Liver (tissue), 8 donors: ENCODE measurements at regions not wholly inside any gene's neighbourhood (a gene's known extent, or its start where the extent isn't known, plus 50 kb on each side); places are given as distances from the start of the nearest gene placed in this dataset.

Experiments
- DNase-seq: peaks from one replicate; pipeline ENCODE4 v3.0.0-alpha.2; 2017; ENCODE audit warnings: low spot score
- H3K27ac ChIP-seq, 2 donors: one replicate each; pipeline ENCODE4 v1.7.0; 2013; ENCODE audit warnings: inconsistent platforms in 2 of 2, low read length in 2 of 2, control low read depth in 1 of 2, low read depth in 1 of 2, mild to moderate bottlenecking in 1 of 2
- H3K27me3 ChIP-seq, 4 donors: one replicate each; pipeline versions ENCODE4 v1.6.1 to v1.7.0; 2013; ENCODE audit warnings: low read length in 3 of 4, inconsistent platforms in 1 of 4, mild to moderate bottlenecking in 1 of 4, moderate library complexity in 1 of 4; ENCODE audit not compliant: control insufficient read depth in 4 of 4, insufficient read depth in 4 of 4
- H3K36me3 ChIP-seq, 4 donors: one replicate each; pipeline versions ENCODE4 v1.6.1 to v1.7.0; 2013; ENCODE audit warnings: low read length in 3 of 4, mild to moderate bottlenecking in 3 of 4, low read depth in 1 of 4, moderate library complexity in 1 of 4; ENCODE audit not compliant: control insufficient read depth in 4 of 4, insufficient read depth in 3 of 4
- H3K4me1 ChIP-seq, 4 donors: one replicate each; pipeline versions ENCODE4 v1.6.1 to v1.7.0; 2013; ENCODE audit warnings: low read length in 3 of 4, mild to moderate bottlenecking in 3 of 4, moderate library complexity in 1 of 4; ENCODE audit not compliant: control insufficient read depth in 4 of 4, insufficient read depth in 4 of 4
- H3K4me3 ChIP-seq, 3 donors: one replicate each; pipeline versions ENCODE4 v1.6.1 to v1.7.0; 2013; ENCODE audit warnings: low read length in 3 of 3, control low read depth in 1 of 3, low read depth in 1 of 3, mild to moderate bottlenecking in 1 of 3
- H3K9ac ChIP-seq, 2 donors: one replicate each; pipeline ENCODE4 v1.7.0; 2013; ENCODE audit warnings: low read length in 2 of 2, mild to moderate bottlenecking in 2 of 2, moderate library complexity in 2 of 2, control low read depth in 1 of 2, low read depth in 1 of 2
- H3K9me3 ChIP-seq, 4 donors: one replicate each; pipeline versions ENCODE4 v1.6.1 to v1.7.0; 2013; ENCODE audit warnings: low read length in 3 of 4; ENCODE audit not compliant: control insufficient read depth in 4 of 4
- CTCF ChIP-seq: fragments of 150-350 bp; IDR thresholded peaks from 2 replicates; pipeline ENCODE4 v1.5.1; 2017; ENCODE audit warnings: improper control_type of control experiment, low read depth, low read length; ENCODE audit not compliant: missing input control
- EGR1 ChIP-seq, 2 donors: IDR thresholded peaks; 2 replicates each; pipeline ENCODE4 v1.6.1; 2016 to 2018; ENCODE audit warnings: antibody characterized with exemption in 2 of 2, low read depth in 2 of 2
- FOXA1 ChIP-seq: IDR thresholded peaks from 2 replicates; pipeline ENCODE4 v1.6.1; 2016; ENCODE audit warnings: antibody characterized with exemption
- FOXA2 ChIP-seq: IDR thresholded peaks from 2 replicates; pipeline ENCODE4 v1.6.1; 2016; ENCODE audit warnings: antibody characterized with exemption
- GABPA ChIP-seq, 2 donors: IDR thresholded peaks in 1 of 2; conservative IDR thresholded peaks in 1 of 2; 2 replicates each; pipeline ENCODE4 v1.6.1; 2016; ENCODE audit warnings: antibody characterized with exemption in 2 of 2, mild to moderate bottlenecking in 1 of 2, moderate library complexity in 1 of 2
- HNF4A ChIP-seq, 2 donors: conservative IDR thresholded peaks; 2 replicates each; pipeline ENCODE4 v1.6.1; 2016; ENCODE audit warnings: antibody characterized with exemption in 2 of 2, mild to moderate bottlenecking in 2 of 2
- HNF4G ChIP-seq: IDR thresholded peaks from 2 replicates; pipeline ENCODE4 v1.6.1; 2016; ENCODE audit warnings: antibody characterized with exemption
- JUND ChIP-seq, 2 donors: IDR thresholded peaks; 2 replicates each; pipeline ENCODE4 v1.6.1; 2016; ENCODE audit warnings: antibody characterized with exemption in 2 of 2
- MAX ChIP-seq: IDR thresholded peaks from 2 replicates; pipeline ENCODE4 v1.6.1; 2016; ENCODE audit warnings: antibody characterized with exemption
- NR2F2 ChIP-seq: IDR thresholded peaks from 2 replicates; pipeline ENCODE4 v1.6.1; 2016; ENCODE audit warnings: antibody characterized with exemption
- REST ChIP-seq: IDR thresholded peaks from 2 replicates; pipeline ENCODE4 v1.6.1; 2016; ENCODE audit warnings: antibody characterized with exemption, mild to moderate bottlenecking
- RXRA ChIP-seq, 2 donors: IDR thresholded peaks; 2 replicates each; pipeline ENCODE4 v1.6.1; 2017 to 2018; ENCODE audit warnings: antibody characterized with exemption in 2 of 2, mild to moderate bottlenecking in 1 of 2
- SP1 ChIP-seq: IDR thresholded peaks from 2 replicates; pipeline ENCODE4 v1.6.1; 2018; ENCODE audit warnings: antibody characterized with exemption, mild to moderate bottlenecking
- TAF1 ChIP-seq: conservative IDR thresholded peaks from 2 replicates; pipeline ENCODE4 v1.6.1; 2016; ENCODE audit warnings: antibody characterized with exemption, mild to moderate bottlenecking
- ZBTB33 ChIP-seq: IDR thresholded peaks from 2 replicates; pipeline ENCODE4 v1.6.1; 2016; ENCODE audit warnings: antibody characterized with exemption
- WGBS: extraction: QIAGEN DNeasy Blood & Tissue Kit; methylation state at CpG from one replicate; pipeline ENCODE4 v1.1.7; 2013; 5-methylcytosine and 5-hydroxymethylcytosine counted together
- donor health status: healthy.
- donor health status: healthy.
- donor health status: healthy.
- donor health status: healthy.
- donor health status: healthy.

- H3K9me3 ChIP-seq, result no peaks in the 10 kb centered on the region
- H3K27me3 ChIP-seq, result peaks cover 0 to 11% (median 0%) of the 10 kb centered on the region in 4 donors
- no peaks in the 10 kb centered on the region for H3K4me1 ChIP-seq
- no peak overlapping the region for H3K27ac ChIP-seq
- TF ChIP-seq GABPA (IDR thresholded peaks at IDR 0.05 in 1 of 2, conservative IDR thresholded peaks at IDR 0.05 in 1 of 2), result no peak
- TF ChIP-seq ZBTB33, result no peak
- TF ChIP-seq FOXA2, result no peak
- TF ChIP-seq TAF1, result no peak
- no peak for TF ChIP-seq RXRA (IDR thresholded peaks at IDR 0.05)
- no peak for TF ChIP-seq HNF4A (conservative IDR thresholded peaks at IDR 0.05)
- TF ChIP-seq JUND (IDR thresholded peaks at IDR 0.05), result no peak
- TF ChIP-seq SP1, result no peak
- TF ChIP-seq MAX, result no peak
- no peak for TF ChIP-seq CTCF
- TF ChIP-seq HNF4G, result no peak
- 88% methylated on average over 3 of the region's 3 CpGs for WGBS
- H3K9ac ChIP-seq, result no peak overlapping the region
- H3K36me3 ChIP-seq, result no peaks in the 10 kb centered on the region
- H3K4me3 ChIP-seq, result no peak overlapping the region
- DNase-seq, result no peak
These were observed 293.0 kb upstream of the TNP1 start for GRCh38 chr2:217152831-217153230.

- H3K36me3 ChIP-seq, result no peaks in the 10 kb centered on the region
- H3K9ac ChIP-seq, result no peak overlapping the region
- TF ChIP-seq REST, result no peak
- TF ChIP-seq ZBTB33, result no peak
- no peak for TF ChIP-seq HNF4A (conservative IDR thresholded peaks at IDR 0.05)
- TF ChIP-seq EGR1 (IDR thresholded peaks at IDR 0.05; ENCODE audit: low read depth in 2 of 2), result no peak
- TF ChIP-seq CTCF, result no peak
- no peak for TF ChIP-seq SP1
- no peak for TF ChIP-seq RXRA (IDR thresholded peaks at IDR 0.05)
- no peak for TF ChIP-seq TAF1
- TF ChIP-seq NR2F2, result no peak
- TF ChIP-seq MAX, result no peak
- no peak for TF ChIP-seq FOXA1
- no peak for DNase-seq
- H3K4me3 ChIP-seq, result no peak overlapping the region
- 68% methylated on average over 10 of the region's 10 CpGs for WGBS
- no peak overlapping the region for H3K27ac ChIP-seq
- peaks cover 0 to 7% (median 0%) of the 10 kb centered on the region in 4 donors for H3K27me3 ChIP-seq
- no peaks in the 10 kb centered on the region for H3K9me3 ChIP-seq
- no peaks in the 10 kb centered on the region for H3K4me1 ChIP-seq
These were observed 291.8 kb upstream of the TNP1 start for GRCh38 chr2:217151509-217152206.
